WI38 (cell line): ENCODE measurements at regions not wholly inside any gene's neighbourhood (a gene's known extent, or its start where the extent isn't known, plus 50 kb on each side); places are given as distances from the start of the nearest gene placed in this dataset.

Experiments used
- H3K4me3 ChIP-seq: 2 replicates; pipeline ENCODE4 v1.5.1; 2011; ENCODE audit warnings: low read depth, mild to moderate bottlenecking, control low read depth, low read length
- CTCF ChIP-seq: IDR thresholded peaks from 2 replicates; pipeline ENCODE4 v1.5.1; 2012; ENCODE audit warnings: low read depth, mild to moderate bottlenecking, control low read depth, low read length

DNA sequence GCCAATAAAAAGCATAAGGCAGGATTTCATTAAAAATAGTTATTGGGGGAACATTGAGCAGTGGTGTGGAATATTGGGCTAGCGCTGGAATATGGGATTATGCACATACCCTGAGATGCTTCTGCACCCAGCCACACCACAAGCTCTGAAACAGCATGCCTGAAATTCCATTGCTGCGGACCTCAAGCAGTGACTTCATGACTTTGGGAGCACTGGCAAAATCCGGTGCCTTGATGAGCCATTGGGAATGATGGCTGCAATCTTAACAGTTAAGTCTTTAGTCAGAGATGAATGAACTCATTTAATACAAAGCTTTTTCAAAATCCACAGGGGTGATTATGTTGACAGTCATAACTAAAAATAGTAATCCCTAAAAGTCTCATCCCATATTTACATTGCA lies 274.7 kb upstream of the MTPN start:
- no peak for TF ChIP-seq CTCF
- H3K4me3 ChIP-seq = no peak overlapping the region

DNA sequence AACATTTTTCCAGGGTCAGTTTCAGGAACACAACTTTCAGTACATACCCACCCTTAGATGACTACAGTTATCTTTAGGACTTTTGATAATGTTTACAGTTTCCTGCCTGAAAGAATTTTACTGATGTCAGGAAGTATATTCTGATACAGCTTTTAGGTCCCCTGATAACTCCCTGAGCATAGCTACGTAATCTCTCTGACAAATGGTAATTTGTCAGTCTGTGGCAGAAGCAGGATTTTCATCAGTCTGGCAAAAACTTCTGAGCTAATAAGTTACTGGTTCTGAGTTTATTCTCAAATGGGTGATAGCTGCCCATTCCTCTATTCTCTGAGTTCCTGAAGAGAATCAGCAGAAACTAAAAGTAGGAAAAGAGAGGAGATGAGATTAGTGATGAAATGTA lies 270.1 kb upstream of the MTPN start:
- no peak for TF ChIP-seq CTCF
- no peak overlapping the region for H3K4me3 ChIP-seq

DNA sequence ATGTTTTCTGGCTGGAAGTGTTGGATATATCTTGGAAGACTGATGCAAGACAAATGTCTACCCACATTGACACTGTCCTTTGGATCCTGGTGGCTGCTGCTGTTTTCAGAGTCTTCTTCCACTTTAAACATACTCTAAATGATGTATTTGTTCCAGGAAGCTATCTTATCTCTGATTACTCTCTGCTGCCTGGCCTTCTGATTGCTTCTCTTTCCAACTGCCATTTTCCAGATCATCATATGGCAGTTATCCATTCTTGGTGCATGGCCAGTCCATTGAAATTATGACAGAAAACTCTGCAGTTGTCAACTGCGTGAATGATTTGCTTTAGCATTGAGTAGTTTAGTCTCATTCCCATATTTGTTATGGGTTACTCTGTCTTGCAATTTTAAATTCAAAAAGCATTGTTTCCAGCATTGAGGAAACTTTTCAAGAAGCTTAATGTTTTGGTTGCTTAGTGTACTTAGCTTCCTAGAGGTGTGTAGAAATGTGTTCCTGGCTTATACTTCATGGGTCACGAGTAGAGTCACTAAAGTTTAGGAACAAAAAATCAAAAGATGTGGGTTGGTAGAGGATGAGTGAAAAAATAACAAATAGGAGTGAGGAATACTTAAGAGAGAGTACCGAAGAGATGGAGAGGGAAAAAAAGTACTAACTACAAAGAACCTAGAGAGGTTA lies 268.3 kb upstream of the MTPN start:
- no peak for TF ChIP-seq CTCF
- H3K4me3 ChIP-seq = no peak overlapping the region

DNA sequence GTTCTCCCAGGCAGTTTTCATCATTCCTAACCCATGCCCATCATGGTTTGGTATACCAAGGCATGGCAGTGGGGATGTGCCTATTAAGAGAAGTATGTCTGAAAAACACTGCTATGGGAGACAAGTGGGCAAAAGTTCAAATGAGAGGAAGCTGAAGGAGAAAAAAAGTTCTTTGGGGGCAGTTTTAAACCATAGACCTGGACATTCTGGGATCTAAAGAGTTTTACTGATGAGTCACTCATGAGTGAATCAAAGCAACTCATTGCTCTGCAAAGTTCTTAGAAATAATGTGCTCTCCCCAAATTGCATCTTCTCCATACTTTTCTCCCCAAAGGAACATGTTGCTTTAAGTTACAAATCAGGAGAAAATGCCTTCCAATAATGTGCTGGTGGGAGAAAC lies 256.9 kb upstream of the MTPN start:
- TF ChIP-seq CTCF = no peak
- H3K4me3 ChIP-seq = no peak overlapping the region

DNA sequence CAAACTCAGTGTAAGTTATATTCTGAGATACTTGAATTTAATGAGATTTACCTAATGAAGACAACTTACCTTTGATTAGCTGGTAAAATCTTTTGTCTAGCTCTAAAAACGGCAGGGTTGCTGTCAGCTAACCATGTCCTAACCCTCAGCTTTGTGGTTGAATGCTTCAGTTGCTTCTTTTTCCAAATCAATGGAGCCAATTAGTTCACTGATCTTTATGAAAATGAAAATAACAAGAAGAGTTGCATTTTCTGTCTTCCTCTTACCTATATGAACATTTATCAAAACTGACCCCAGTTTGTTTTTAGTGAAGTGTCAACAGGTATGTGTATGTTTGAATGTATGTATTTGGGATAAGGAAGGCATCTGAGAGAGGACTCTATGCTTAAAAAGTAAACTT lies 253.1 kb upstream of the MTPN start:
- no peak overlapping the region for H3K4me3 ChIP-seq
- TF ChIP-seq CTCF = no peak

- H3K4me3 ChIP-seq = no peak overlapping the region
- TF ChIP-seq CTCF = no peak
Observed at GRCh38 chr7:136229790-136230189, 252.6 kb upstream of the MTPN start.

DNA sequence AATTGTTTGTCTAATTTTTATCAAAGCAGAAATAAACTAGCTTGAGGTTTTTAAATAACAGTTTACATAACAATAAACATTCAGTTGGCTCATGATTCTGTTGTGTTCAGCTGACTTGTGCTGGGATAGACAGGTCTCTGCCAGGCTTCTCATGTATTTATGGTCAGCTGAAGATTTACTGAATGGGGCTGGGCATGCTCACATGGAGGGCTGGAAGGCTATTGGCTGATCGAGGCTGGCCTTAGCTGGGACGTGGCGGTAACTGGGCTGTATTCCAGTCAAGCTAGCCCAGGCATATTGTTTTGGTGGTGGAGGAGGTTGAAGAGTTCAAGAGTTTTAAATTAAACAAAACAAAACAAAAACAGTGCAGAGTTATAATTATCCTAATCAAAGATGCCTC lies 251.0 kb upstream of the MTPN start:
- H3K4me3 ChIP-seq = no peak overlapping the region
- no peak for TF ChIP-seq CTCF
